ENCODE measurements at regions not wholly inside any gene's neighbourhood (a gene's known extent, or its start where the extent isn't known, plus 50 kb on each side); places are given as distances from the start of the nearest gene placed in this dataset.

DNA sequence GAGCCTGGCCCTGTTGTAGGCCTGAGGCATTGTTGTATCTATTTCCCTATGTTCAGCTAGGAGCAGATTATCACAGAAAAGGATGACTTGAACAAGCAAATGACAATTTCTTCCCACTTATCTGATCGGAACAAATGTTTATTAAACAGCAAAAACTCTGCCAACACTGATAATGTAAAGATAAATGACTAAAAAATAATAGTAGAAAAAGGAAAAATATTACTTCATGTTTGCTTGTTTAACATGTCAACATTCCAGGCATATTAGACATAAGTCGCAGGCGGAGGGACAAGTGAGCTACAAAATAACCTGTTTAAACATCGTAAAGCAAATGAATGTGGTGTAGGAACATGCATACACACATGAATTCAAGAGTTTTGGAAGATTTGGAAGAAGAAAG, 257.9 kb downstream of the TMX3 start:
- ATAC-seq (ENCODE audit: low read depth): peak; percentile 45; the same call in 1 of the 3 replicates
- TF ChIP-seq, protein P1, sequence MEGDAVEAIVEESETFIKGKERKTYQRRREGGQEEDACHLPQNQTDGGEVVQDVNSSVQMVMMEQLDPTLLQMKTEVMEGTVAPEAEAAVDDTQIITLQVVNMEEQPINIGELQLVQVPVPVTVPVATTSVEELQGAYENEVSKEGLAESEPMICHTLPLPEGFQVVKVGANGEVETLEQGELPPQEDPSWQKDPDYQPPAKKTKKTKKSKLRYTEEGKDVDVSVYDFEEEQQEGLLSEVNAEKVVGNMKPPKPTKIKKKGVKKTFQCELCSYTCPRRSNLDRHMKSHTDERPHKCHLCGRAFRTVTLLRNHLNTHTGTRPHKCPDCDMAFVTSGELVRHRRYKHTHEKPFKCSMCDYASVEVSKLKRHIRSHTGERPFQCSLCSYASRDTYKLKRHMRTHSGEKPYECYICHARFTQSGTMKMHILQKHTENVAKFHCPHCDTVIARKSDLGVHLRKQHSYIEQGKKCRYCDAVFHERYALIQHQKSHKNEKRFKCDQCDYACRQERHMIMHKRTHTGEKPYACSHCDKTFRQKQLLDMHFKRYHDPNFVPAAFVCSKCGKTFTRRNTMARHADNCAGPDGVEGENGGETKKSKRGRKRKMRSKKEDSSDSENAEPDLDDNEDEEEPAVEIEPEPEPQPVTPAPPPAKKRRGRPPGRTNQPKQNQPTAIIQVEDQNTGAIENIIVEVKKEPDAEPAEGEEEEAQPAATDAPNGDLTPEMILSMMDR (IDR thresholded peaks at IDR 0.05; ENCODE audit: poor library complexity, severe bottlenecking): no peak
- Histone ChIP-seq H3K9me3 (ENCODE audit: severe bottlenecking) (no peaks in the 10 kb centered on the region), H3K27ac (ENCODE audit: poor library complexity, severe bottlenecking) (no peak overlapping the region), H3K27me3 (ENCODE audit: insufficient read depth, poor library complexity, severe bottlenecking) (no peaks in the 10 kb centered on the region), H3K36me3 (ENCODE audit: low read depth) (no peaks in the 10 kb centered on the region), H3K4me1 (ENCODE audit: insufficient read depth, poor library complexity, severe bottlenecking) (peaks cover 7% of the 10 kb centered on the region), H3K4me3 (ENCODE audit: severe bottlenecking) (no peak overlapping the region)
- no peak for DNase-seq (ENCODE audit: low spot score)

DNA sequence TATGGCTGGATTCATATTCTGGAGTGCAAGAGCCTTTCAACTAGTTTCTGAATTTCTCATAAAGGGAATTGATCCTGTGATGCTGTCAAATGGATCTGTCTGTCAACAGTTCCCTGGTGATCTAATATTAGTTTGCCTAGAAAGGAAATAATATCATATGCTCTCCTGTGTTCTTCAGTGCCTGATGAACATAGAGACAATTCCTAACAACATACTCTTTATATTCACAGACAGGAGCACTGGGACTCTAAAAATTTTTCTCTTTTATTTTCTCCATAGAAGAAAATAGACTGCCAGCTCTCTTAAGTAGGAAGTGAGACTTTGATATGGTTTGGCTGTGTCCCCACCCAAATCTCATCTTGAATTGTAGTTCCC, 259.7 kb downstream of the TMX3 start:
- no peaks in the 10 kb centered on the region for H3K36me3 ChIP-seq (ENCODE audit: low read depth)
- no peaks in the 10 kb centered on the region for H3K27me3 ChIP-seq (ENCODE audit: insufficient read depth, poor library complexity, severe bottlenecking)
- H3K4me3 ChIP-seq (ENCODE audit: severe bottlenecking): no peak overlapping the region
- H3K4me1 ChIP-seq (ENCODE audit: insufficient read depth, poor library complexity, severe bottlenecking): peaks cover 7% of the 10 kb centered on the region
- TF ChIP-seq, protein P1 (IDR thresholded peaks at IDR 0.05; ENCODE audit: poor library complexity, severe bottlenecking): no peak
- ATAC-seq (ENCODE audit: low read depth) (no peak), DNase-seq (ENCODE audit: low spot score) (no peak)
- H3K9me3 ChIP-seq (ENCODE audit: severe bottlenecking): no peaks in the 10 kb centered on the region
- no peak overlapping the region for H3K27ac ChIP-seq (ENCODE audit: poor library complexity, severe bottlenecking)

DNA sequence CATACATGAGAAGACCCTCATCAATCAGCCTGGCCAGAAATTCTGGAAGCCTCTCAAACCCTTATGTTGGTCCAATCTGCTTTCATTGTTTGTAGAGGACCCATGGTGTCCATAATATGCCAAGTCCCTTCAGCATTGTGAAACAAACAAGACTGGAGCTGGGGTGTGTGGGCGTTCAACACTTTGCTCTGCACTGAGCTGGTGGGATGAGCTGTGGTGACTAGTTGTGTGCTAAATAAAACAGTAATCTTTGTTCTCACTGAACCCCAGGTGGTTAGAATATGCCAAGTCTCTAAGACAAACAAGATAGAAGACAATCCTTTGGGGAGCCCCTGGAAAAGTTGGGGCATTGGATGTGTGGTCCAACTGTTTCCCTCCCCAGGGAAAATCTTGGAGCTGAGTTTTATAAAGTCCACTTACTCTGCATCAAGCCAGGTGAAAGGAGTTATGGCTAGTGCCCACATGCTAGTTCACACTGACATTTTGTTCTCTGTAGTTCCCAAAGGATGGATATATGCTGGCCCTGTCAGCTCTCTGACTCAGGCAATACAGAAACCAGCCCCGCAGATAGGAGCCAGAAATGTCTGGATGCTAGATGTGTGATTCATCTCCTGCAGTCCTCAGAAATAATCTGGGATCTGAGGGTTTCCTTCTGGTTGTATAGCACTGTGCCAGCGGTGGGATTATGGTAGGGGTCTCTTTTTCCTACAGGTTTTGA, 260.2 kb downstream of the TMX3 start:
- peaks cover 8% of the 10 kb centered on the region for H3K4me1 ChIP-seq (ENCODE audit: insufficient read depth, poor library complexity, severe bottlenecking)
- no peak overlapping the region for H3K4me3 ChIP-seq (ENCODE audit: severe bottlenecking)
- H3K27me3 ChIP-seq (ENCODE audit: insufficient read depth, poor library complexity, severe bottlenecking): no peaks in the 10 kb centered on the region
- no peaks in the 10 kb centered on the region for H3K36me3 ChIP-seq (ENCODE audit: low read depth)
- DNase-seq (ENCODE audit: low spot score) (no peak), ATAC-seq (ENCODE audit: low read depth) (peak; percentile 52; the same call in 1 of the 3 replicates)
- H3K9me3 ChIP-seq (ENCODE audit: severe bottlenecking): no peaks in the 10 kb centered on the region
- no peak overlapping the region for H3K27ac ChIP-seq (ENCODE audit: poor library complexity, severe bottlenecking)
- TF ChIP-seq, protein P1 (IDR thresholded peaks at IDR 0.05; ENCODE audit: poor library complexity, severe bottlenecking): no peak

DNA sequence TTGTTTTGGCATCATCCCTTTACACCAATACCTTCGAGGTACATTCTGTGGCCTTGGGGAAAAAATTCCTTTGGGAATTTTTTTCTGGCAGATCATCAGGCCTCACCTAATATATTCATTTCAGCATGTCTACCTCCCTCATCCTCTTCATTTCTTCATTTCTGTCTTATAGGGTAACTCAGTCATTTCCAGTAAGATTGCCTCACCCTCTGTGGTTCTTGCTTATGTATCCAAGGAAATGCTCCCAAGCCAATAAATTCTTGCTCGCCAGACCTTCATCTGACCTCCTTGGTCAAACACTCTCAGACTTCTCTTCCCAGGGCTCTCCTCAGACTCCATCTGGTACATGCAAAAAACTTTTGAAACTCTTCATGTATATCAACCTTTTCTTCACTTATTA, 265.6 kb downstream of the TMX3 start:
- peaks cover 9% of the 10 kb centered on the region for H3K4me1 ChIP-seq (ENCODE audit: insufficient read depth, poor library complexity, severe bottlenecking)
- no peak overlapping the region for H3K4me3 ChIP-seq (ENCODE audit: severe bottlenecking)
- ATAC-seq (ENCODE audit: low read depth) (peak; percentile 64), DNase-seq (ENCODE audit: low spot score) (no peak)
- TF ChIP-seq, protein P1 (IDR thresholded peaks at IDR 0.05; ENCODE audit: poor library complexity, severe bottlenecking): no peak
- H3K27me3 ChIP-seq (ENCODE audit: insufficient read depth, poor library complexity, severe bottlenecking): no peaks in the 10 kb centered on the region
- peak overlapping the region; percentile 59 for H3K27ac ChIP-seq (ENCODE audit: poor library complexity, severe bottlenecking)
- no peaks in the 10 kb centered on the region for H3K36me3 ChIP-seq (ENCODE audit: low read depth)
- H3K9me3 ChIP-seq (ENCODE audit: severe bottlenecking): no peaks in the 10 kb centered on the region

DNA sequence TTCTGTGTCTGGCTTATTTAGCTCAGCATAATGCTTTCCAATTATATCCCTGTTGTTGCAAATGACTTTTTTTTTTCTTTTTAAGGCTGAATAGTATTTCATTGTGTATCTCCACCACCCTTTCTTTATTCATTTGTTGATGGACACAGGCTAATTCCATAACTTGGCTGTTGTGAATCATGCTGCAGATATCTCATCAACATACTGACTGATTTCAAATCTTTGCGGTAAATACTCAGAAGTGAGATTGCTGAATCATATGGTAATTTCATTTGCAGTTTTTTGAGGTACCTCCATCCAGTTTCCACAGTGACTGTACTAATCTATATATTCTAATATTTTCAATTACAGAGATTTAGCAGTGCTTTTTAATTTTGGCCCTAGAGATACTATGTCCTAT, 266.2 kb downstream of the TMX3 start:
- no peaks in the 10 kb centered on the region for H3K9me3 ChIP-seq (ENCODE audit: severe bottlenecking)
- H3K4me1 ChIP-seq (ENCODE audit: insufficient read depth, poor library complexity, severe bottlenecking): peaks cover 9% of the 10 kb centered on the region
- no peak overlapping the region for H3K4me3 ChIP-seq (ENCODE audit: severe bottlenecking)
- TF ChIP-seq, protein P1 (IDR thresholded peaks at IDR 0.05; ENCODE audit: poor library complexity, severe bottlenecking): no peak
- H3K36me3 ChIP-seq (ENCODE audit: low read depth): no peaks in the 10 kb centered on the region
- DNase-seq (ENCODE audit: low spot score) (no peak), ATAC-seq (ENCODE audit: low read depth) (peak; percentile 77)
- H3K27me3 ChIP-seq (ENCODE audit: insufficient read depth, poor library complexity, severe bottlenecking): no peaks in the 10 kb centered on the region
- peak overlapping the region; percentile 59 for H3K27ac ChIP-seq (ENCODE audit: poor library complexity, severe bottlenecking)

All from RWPE2 (cell line).